ENCODE measurements at regions not wholly inside any gene's neighbourhood (a gene's known extent, or its start where the extent isn't known, plus 50 kb on each side); places are given as distances from the start of the nearest gene placed in this dataset.

DNA sequence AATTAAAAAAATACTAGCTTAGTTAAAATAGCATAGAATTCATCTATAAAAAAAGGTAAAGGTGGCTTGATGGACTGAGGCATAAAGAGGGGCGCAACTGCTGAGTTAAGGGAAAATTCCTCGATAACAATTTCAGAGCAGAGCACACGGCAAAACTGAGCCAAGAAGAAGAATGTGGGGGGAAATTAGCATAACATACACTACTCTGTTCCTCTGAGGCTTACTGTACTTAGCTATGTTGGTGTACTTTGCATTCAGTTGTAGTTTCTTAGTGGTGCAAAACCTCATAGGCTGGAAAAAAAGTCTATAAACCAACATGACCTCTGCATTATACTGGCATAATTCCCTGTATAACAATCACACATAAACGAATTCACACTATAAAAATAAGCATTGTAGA lies 357.9 kb upstream of the LRRC3B start (continued):
- TF ChIP-seq, protein P1, sequence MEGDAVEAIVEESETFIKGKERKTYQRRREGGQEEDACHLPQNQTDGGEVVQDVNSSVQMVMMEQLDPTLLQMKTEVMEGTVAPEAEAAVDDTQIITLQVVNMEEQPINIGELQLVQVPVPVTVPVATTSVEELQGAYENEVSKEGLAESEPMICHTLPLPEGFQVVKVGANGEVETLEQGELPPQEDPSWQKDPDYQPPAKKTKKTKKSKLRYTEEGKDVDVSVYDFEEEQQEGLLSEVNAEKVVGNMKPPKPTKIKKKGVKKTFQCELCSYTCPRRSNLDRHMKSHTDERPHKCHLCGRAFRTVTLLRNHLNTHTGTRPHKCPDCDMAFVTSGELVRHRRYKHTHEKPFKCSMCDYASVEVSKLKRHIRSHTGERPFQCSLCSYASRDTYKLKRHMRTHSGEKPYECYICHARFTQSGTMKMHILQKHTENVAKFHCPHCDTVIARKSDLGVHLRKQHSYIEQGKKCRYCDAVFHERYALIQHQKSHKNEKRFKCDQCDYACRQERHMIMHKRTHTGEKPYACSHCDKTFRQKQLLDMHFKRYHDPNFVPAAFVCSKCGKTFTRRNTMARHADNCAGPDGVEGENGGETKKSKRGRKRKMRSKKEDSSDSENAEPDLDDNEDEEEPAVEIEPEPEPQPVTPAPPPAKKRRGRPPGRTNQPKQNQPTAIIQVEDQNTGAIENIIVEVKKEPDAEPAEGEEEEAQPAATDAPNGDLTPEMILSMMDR (IDR thresholded peaks at IDR 0.05; ENCODE audit: control extremely low read depth in 1 of 3, insufficient read depth in 1 of 3, low read depth in 1 of 3, low read length in 3 of 3): no peak
- TF ChIP-seq CREB1 (IDR thresholded peaks at IDR 0.05) (no peak), RFX5 (IDR thresholded peaks at IDR 0.05; ENCODE audit: borderline replicate concordance, low read depth, low read length) (no peak), RAD21 (IDR thresholded peaks at IDR 0.05 in 1 of 2, conservative IDR thresholded peaks at IDR 0.05 in 1 of 2; ENCODE audit: low read depth in 2 of 2, low read length in 2 of 2) (no peak), SP2 (IDR thresholded peaks at IDR 0.05; ENCODE audit: low read length) (no peak), RNF2 (IDR thresholded peaks at IDR 0.05; ENCODE audit: borderline replicate concordance, low read depth, low read length, missing control alignments, poor library complexity, severe bottlenecking) (no peak)
- TF ChIP-seq, protein P2, sequence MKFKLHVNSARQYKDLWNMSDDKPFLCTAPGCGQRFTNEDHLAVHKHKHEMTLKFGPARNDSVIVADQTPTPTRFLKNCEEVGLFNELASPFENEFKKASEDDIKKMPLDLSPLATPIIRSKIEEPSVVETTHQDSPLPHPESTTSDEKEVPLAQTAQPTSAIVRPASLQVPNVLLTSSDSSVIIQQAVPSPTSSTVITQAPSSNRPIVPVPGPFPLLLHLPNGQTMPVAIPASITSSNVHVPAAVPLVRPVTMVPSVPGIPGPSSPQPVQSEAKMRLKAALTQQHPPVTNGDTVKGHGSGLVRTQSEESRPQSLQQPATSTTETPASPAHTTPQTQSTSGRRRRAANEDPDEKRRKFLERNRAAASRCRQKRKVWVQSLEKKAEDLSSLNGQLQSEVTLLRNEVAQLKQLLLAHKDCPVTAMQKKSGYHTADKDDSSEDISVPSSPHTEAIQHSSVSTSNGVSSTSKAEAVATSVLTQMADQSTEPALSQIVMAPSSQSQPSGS (IDR thresholded peaks at IDR 0.05; ENCODE audit: low read length): no peak
